Subcutaneous abdominal adipose tissue (tissue), 5 donors: ENCODE measurements at regions not wholly inside any gene's neighbourhood (a gene's known extent, or its start where the extent isn't known, plus 50 kb on each side); places are given as distances from the start of the nearest gene placed in this dataset.

Experiments used
- H3K27ac ChIP-seq: one replicate; pipeline ENCODE4 v1.7.0; 2013; ENCODE audit warnings: low read depth, mild to moderate bottlenecking, inconsistent platforms, low read length, moderate library complexity
- H3K27me3 ChIP-seq, 5 donors: one replicate each; pipeline ENCODE4 v1.7.0; 2013; ENCODE audit warnings: low read length in 5 of 5, inconsistent platforms in 1 of 5; ENCODE audit not compliant: control insufficient read depth in 5 of 5, insufficient read depth in 4 of 5
- H3K36me3 ChIP-seq, 5 donors: one replicate each; pipeline ENCODE4 v1.7.0; 2013; ENCODE audit warnings: low read length in 5 of 5; ENCODE audit not compliant: control insufficient read depth in 5 of 5, insufficient read depth in 5 of 5
- H3K4me1 ChIP-seq, 5 donors: one replicate each; pipeline ENCODE4 v1.7.0; 2013; ENCODE audit warnings: low read length in 5 of 5, mild to moderate bottlenecking in 3 of 5, moderate library complexity in 1 of 5; ENCODE audit not compliant: control insufficient read depth in 5 of 5, insufficient read depth in 5 of 5
- H3K4me3 ChIP-seq, 5 donors: one replicate each; pipeline ENCODE4 v1.7.0; 2013; ENCODE audit warnings: low read length in 5 of 5, low read depth in 1 of 5
- H3K9ac ChIP-seq, 5 donors: one replicate each; pipeline ENCODE4 v1.7.0; 2013; ENCODE audit warnings: low read length in 5 of 5, mild to moderate bottlenecking in 4 of 5, moderate library complexity in 3 of 5
- H3K9me3 ChIP-seq, 5 donors: one replicate each; pipeline ENCODE4 v1.7.0; 2013; ENCODE audit warnings: low read length in 5 of 5; ENCODE audit not compliant: control insufficient read depth in 5 of 5
- donor health status: healthy.
- donor health status: healthy.
- donor health status: healthy.
- donor health status: healthy.
- donor health status: healthy.

DNA sequence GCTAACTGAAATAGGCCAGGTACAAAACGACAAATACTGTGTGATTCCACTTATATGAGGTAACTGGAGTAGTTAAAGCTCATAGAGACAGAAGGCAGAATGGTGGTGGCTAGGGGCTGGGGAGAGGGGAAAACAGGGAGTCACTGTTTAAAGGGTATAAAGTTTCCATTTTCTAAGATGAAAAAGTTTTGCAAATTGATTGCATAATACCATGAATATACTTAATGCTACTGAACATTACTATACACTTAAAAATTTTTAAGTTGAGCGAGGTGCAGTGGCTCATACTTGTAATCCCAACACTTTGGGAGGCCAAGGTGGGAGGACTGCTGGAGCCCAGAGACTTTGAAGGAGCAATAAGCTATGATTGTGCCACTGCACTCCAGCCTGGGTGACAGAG lies 138.6 kb upstream of the ARID1B start:
- no peaks in the 10 kb centered on the region for H3K36me3 ChIP-seq
- peaks cover 4 to 19% (median 15%) of the 10 kb centered on the region in 5 donors for H3K4me1 ChIP-seq

DNA sequence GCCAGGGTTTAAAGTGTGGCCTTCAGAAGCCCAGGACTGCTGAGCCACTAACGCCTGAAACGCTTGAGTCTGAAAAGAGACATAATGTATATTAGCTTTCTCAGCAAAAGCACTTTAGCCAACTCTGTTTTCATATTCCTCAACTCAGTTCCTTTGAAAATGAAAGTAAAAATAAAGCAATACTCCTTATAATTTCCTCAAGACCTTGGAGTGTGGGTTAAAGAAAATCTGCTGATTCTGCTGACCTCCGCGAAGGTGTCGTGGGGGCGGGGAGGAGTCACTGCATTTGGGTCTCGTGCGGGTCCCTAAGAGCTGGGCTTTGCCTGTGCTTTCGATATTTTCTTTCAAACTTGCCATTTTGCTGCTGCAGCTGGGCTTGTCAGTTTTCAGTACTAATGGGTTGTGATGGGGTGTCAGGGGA lies 142.2 kb upstream of the ARID1B start:
- H3K4me3 ChIP-seq = peak overlapping the region; percentile 55 to 73 (median 62)
- H3K9ac ChIP-seq = peak overlapping the region in 3 of 5 donors; percentile 33 to 74 (median 62)

More for the DNA sequence above, 138.6 kb upstream of the ARID1B start:
- Histone ChIP-seq H3K27me3 (no peaks in the 10 kb centered on the region), H3K27ac (no peak overlapping the region), H3K9me3 (peaks cover 0 to 7% (median 4%) of the 10 kb centered on the region in 5 donors), H3K4me3 (no peak overlapping the region), H3K9ac (no peak overlapping the region)

DNA sequence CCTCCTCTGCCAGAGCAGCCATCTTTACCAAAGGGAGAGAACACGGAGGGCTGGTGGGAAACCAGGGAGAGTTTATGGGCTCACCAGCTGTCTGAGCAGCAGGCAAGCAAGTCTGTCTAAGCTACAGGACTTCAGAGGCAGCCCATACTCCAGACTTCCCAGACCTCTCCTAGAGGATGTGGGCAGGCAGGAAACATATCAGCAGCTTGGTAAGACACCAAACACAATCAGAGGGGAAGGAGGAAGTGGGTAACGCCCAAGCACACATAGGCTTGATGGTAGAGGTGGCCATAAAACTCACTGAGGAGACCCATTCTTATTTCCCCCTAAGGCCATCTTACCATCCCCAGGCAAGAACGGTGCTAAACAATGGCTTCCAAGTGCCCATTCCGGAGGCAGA lies 143.1 kb upstream of the ARID1B start:
- Histone ChIP-seq H3K36me3 (no peaks in the 10 kb centered on the region), H3K27ac (no peak overlapping the region)

More for the DNA sequence above, 142.2 kb upstream of the ARID1B start:
- no peaks in the 10 kb centered on the region for H3K36me3 ChIP-seq
- H3K4me1 ChIP-seq = peaks cover 4 to 19% (median 15%) of the 10 kb centered on the region in 5 donors
- H3K9me3 ChIP-seq = no peaks in the 10 kb centered on the region
- no peaks in the 10 kb centered on the region for H3K27me3 ChIP-seq
- no peak overlapping the region for H3K27ac ChIP-seq

DNA sequence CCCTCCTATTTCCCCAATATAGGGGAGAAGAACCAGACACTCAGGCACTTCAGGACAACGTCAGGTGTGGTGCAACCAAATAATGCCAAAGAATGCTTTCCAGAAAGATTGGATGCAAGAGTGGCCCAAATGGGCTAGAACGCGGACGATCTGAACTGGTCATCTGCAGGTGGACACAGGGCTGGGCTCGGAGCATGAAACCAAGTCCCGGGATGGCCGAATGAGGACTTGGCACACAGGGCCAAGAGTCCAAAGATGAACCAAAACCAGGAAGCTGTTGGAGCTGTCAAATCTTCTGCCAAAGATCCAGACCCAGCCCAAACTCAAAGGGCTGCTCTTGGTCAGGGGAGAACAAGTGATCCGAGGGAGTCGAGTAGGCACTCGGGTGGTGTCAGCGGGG lies 143.9 kb upstream of the ARID1B start:
- Histone ChIP-seq H3K27me3 (no peaks in the 10 kb centered on the region), H3K27ac (no peak overlapping the region), H3K36me3 (no peaks in the 10 kb centered on the region), H3K9ac (no peak overlapping the region), H3K4me3 (no peak overlapping the region), H3K9me3 (no peaks in the 10 kb centered on the region), H3K4me1 (peaks cover 4 to 19% (median 15%) of the 10 kb centered on the region in 5 donors)

More for the DNA sequence above, 143.1 kb upstream of the ARID1B start:
- H3K9me3 ChIP-seq = no peaks in the 10 kb centered on the region
- H3K9ac ChIP-seq = no peak overlapping the region
- peak overlapping the region in 2 of 5 donors; percentile 55 to 70 for H3K4me3 ChIP-seq
- H3K4me1 ChIP-seq = peaks cover 4 to 19% (median 15%) of the 10 kb centered on the region in 5 donors
- H3K27me3 ChIP-seq = no peaks in the 10 kb centered on the region

DNA sequence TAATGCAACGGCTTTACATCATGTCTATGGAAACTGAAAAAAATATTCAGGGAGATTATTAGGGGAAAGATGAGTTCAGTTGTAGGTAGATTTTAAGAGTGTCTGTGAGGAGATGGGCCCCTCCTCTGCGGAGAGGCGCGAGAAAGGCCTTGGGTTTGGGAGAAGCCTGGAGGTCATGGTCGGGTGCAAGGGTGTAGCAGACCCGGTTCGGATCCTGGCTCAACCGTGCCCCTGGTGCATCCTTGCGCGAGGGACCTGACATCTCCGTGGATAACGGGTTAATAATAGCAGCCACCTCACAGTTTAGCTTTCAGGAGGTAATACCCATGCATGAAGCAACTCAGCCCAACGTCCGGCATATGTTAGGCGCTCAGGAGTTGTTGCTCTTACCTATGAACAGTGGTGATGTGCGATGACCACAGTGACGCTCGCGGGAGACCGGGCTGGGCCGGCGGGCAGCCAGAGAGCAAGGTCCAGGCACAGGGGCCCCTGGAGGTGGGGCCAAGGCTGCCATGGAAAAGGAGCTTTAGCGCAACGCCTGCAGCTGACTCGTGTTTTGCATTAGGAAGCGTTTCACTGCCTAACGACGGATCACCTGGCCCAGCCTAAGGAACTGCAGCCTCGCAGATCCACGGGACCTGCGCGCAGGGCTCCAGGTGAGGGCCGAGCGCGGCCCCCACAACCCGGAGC lies 146.4 kb upstream of the ARID1B start:
- Histone ChIP-seq H3K9ac (no peak overlapping the region), H3K4me1 (peaks cover 4 to 19% (median 15%) of the 10 kb centered on the region in 5 donors)

DNA sequence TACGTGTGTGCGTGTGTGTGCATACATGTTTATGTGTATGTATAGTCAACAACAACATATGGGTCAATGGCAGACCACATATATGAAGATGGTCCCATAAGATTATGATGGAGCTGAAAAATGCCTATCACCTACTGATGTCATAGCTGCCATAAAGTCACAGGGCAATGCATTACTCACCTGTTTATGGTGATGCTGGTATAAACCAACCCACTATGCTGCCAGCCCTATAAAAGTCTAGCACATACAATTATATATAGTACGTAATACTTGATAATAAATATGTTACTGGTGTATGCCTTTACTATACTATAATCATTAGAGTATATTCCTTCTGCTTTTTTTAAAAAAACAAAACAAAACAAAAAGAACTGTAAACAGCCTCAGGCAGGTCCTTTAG lies 148.4 kb upstream of the ARID1B start:
- Histone ChIP-seq H3K27ac (no peak overlapping the region), H3K4me1 (peaks cover 0 to 4% (median 2%) of the 10 kb centered on the region in 5 donors), H3K9ac (no peak overlapping the region), H3K27me3 (no peaks in the 10 kb centered on the region), H3K9me3 (no peaks in the 10 kb centered on the region), H3K4me3 (no peak overlapping the region), H3K36me3 (no peaks in the 10 kb centered on the region)

More for the DNA sequence above, 146.4 kb upstream of the ARID1B start:
- no peaks in the 10 kb centered on the region for H3K27me3 ChIP-seq
- no peak overlapping the region for H3K4me3 ChIP-seq
- H3K27ac ChIP-seq = no peak overlapping the region
- no peaks in the 10 kb centered on the region for H3K9me3 ChIP-seq
- H3K36me3 ChIP-seq = no peaks in the 10 kb centered on the region

DNA sequence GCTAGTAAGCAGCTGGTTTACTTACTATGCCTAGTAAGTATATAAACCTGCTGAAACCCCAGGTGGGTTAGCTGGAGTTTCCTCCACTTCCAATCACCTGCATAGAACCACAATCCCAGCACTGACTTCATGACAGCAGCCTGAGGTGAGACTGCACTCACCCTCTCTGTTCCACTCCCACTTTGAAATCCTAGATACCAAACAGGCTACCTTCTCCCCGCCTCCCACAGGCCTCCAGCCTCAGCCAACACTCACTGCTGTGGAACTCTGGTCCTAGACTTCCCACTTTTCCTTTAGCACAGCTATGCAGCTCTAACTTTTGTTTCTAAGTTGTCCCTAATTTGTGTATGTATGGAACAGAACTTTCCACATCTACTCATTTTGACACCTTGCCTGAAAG lies 149.7 kb upstream of the ARID1B start:
- no peaks in the 10 kb centered on the region for H3K36me3 ChIP-seq
- no peak overlapping the region for H3K4me3 ChIP-seq
- no peak overlapping the region for H3K9ac ChIP-seq
- no peak overlapping the region for H3K27ac ChIP-seq
- H3K27me3 ChIP-seq = no peaks in the 10 kb centered on the region
- no peaks in the 10 kb centered on the region for H3K4me1 ChIP-seq
- H3K9me3 ChIP-seq = no peaks in the 10 kb centered on the region

DNA sequence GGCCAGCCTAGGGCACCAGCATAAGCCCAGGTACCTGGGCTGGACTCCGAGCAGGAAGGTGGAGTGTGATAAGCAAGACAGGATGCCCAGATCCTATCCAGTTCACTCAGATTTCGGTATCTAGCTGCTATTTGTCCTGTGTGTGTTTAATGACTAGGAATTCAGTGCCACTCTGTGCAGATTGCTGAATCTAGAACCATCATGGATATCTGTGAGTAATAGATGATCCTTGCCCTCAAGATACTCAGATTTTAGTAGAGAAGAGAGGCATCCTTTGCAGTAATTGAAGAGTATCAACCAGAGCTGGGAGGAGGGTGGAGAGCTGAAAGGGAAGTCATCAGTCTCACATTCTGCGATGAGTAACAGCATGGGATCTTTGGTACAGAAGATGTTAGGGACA lies 155.0 kb upstream of the ARID1B start:
- H3K9ac ChIP-seq = no peak overlapping the region
- H3K27ac ChIP-seq = no peak overlapping the region
- H3K4me3 ChIP-seq = no peak overlapping the region
- H3K27me3 ChIP-seq = no peaks in the 10 kb centered on the region
- no peaks in the 10 kb centered on the region for H3K36me3 ChIP-seq
- H3K9me3 ChIP-seq = no peaks in the 10 kb centered on the region
- H3K4me1 ChIP-seq = peaks cover 0 to 18% (median 15%) of the 10 kb centered on the region in 5 donors

DNA sequence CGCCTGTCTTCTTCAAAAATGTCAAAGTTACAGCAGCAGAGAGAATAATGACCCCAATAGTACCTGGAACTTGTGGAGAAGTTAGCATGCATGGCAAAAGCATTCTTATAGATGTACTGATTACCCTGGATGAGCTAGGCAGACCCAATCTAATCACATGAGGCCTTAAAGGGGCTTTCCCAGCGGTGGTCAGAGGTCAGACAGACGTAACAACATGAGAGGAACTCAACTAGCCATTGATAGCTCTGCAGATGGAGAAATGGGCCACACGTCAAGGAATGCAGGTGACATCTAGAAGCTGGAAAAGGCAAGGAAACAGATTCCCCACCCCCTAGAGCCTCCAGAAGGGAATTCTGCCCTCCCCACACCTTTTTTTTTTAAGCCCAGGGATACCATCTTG lies 156.8 kb upstream of the ARID1B start:
- Histone ChIP-seq H3K9ac (no peak overlapping the region), H3K4me1 (peaks cover 0 to 19% (median 16%) of the 10 kb centered on the region in 5 donors), H3K9me3 (no peaks in the 10 kb centered on the region), H3K36me3 (no peaks in the 10 kb centered on the region), H3K27me3 (no peaks in the 10 kb centered on the region), H3K27ac (no peak overlapping the region), H3K4me3 (no peak overlapping the region)

DNA sequence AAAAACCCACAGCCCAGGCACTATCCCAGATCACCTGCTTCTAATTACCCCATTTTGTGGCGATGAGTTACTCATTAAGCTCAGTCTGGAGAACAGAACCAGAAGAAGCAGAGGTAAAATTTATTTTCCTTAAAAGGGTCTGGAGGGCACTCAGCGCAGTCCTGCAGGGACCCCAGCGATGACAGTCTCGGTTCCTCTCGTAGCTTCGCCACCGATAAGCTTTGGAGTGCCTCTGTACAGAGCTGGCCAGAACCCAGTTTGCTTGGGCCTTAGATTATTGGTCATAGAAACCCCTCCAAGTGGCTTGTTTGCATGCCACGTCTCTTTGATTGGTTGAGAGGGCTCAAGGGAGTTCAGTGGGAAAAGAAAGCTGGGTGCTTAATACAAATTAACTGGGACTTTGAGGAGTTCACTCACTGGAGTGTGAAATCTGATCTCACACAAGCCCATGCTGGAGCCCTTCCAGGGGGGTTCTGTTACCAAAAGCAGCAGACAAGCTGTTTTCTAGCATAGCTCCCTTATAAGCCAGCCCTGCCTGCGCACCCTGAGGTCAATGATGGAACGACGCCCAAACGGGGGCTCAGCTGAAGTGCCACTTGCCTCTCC lies 158.5 kb upstream of the ARID1B start:
- peak overlapping the region in 3 of 5 donors; percentile 14 to 53 (median 24) for H3K4me3 ChIP-seq
- no peaks in the 10 kb centered on the region for H3K27me3 ChIP-seq
- H3K9me3 ChIP-seq = peaks cover 0 to 4% (median 2%) of the 10 kb centered on the region in 5 donors
- H3K4me1 ChIP-seq = peaks cover 0 to 19% (median 16%) of the 10 kb centered on the region in 5 donors
- H3K27ac ChIP-seq = no peak overlapping the region
- no peaks in the 10 kb centered on the region for H3K36me3 ChIP-seq
- H3K9ac ChIP-seq = no peak overlapping the region
